HG03097 (cell line): ENCODE measurements at regions not wholly inside any gene's neighbourhood (a gene's known extent, or its start where the extent isn't known, plus 50 kb on each side); places are given as distances from the start of the nearest gene placed in this dataset.
"Not testable (repeated sequence)": the region's sequence is repeated elsewhere in the genome, so short reads cannot be mapped to it uniquely, and the experiment has no call there.

Source experiments
- ATAC-seq: cut with Tn5 transposase; IDR thresholded peaks from one replicate; pipeline ENCODE4 v1.9.1; 2021; ENCODE audit not compliant: unreplicated experiment, low FRiP score

GRCh38 chr11:109668973-109669634 is 247.1 kb downstream of the C11orf87 start:
- no peak for ATAC-seq

DNA sequence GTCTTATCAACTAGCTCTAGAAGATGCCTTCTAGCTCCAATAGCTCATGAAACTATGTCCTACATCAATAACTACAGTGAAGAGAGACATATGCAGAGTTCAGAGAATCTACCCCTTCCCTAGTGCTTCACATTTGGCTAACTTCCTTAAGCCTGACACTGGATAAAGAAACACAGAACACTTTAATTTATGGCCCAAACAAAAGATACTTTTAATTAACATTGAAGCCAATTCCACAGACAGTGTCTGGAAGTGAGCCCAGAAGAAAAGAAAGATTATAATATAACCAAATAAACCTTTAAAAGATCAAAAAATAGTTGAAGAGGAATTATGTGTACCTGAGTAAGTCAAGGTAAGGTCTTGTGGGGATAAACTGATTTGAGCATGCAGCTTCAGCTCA is 255.2 kb downstream of the C11orf87 start:
- no peak for ATAC-seq

DNA sequence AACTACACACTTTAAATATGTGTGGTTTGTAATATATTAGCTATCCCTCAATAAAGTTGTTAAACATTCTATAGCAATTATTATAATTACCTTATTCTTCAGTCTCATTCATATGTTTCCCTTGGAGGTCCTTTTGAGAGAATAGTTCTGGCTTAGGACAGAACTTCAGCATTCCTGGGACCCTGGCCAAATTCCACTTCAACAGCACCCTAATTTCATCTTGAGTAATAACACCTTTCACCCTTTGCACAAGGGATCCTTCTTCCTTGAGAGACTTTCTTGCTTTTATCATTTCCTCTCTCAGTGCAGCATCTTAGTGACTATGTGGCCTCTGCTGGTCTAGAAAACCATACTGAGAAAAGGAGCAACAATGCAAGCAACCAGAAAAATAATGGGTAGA is 255.9 kb downstream of the C11orf87 start:
- ATAC-seq: no peak

DNA sequence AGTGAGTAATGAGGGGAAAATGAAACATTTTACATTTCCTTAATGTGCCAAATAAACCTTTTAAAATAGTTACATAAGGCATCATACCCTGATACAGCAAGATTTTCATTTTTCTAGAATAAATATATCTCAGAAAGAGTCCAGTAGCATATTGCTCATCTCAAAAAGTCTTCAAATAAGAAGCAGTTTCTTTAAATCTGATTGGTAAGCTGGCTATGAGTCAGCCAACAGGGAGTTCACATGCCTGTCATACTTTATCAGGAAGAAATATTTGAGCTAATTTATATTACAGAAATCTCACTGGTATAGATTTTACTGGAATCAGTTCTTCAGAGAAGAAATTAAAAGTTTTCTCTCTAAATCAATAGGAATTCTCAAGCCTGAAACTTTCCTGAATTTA is 258.1 kb downstream of the C11orf87 start:
- no peak for ATAC-seq

- ATAC-seq: not testable (repeated sequence)
Measured at GRCh38 chr11:109682788-109683187, 260.8 kb downstream of the C11orf87 start.

DNA sequence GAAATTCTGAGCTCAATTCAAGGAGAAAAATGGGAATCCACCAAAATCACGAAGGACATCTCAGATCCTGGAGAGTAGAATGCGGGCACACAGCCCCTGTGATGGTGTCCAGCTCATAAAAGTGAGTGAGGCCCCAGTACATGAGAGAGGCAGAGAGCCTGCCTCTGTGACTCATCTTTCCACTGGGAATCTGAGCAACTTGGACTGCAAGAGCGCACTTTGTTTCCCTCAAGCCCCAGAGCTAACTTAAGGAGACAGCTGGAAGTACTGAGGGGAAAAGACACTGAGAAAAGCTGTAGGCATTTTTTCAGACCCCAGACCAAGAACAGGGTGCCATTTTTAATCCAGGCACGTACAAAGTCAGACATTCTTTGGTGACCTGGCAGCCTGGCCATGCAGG is 273.7 kb downstream of the C11orf87 start:
- no peak for ATAC-seq

DNA sequence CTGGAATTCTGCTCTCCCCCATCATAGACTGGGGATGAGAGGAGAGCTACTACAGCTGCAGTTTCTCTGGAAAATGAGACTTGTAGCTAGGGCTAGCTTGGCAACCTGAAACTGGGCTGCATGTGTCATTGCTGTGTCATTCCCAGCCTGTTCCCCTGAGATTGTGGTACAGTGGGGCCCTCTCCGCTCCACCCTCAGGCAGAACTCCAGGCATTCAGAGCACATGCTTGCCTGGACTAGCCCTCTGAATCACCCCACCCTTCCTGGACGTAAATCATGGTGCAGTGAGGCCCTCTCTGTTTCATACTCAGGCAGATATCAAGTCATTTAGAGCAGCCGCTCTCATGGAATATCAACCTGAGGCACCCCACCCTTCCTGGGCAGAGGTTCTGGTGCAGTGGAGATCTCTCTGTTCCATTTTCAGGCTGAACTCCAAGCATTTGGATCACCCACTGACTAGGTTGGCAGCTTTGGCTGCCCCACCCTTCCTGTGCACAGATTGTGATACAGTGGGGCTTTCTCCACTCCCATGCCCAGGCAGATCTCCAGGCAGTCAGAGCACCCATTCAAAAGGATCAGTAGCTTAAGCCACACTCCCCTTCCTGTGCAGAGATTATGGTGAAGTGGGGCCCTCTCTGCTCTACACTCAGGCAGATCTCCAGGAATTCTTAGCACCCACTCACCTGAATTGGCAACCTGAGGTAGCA is 274.4 kb downstream of the C11orf87 start:
- no peak for ATAC-seq

- ATAC-seq: no peak
Measured at GRCh38 chr11:109697140-109697843, 275.3 kb downstream of the C11orf87 start.

GRCh38 chr11:109698237-109698636 is 276.2 kb downstream of the C11orf87 start:
- ATAC-seq: no peak

DNA sequence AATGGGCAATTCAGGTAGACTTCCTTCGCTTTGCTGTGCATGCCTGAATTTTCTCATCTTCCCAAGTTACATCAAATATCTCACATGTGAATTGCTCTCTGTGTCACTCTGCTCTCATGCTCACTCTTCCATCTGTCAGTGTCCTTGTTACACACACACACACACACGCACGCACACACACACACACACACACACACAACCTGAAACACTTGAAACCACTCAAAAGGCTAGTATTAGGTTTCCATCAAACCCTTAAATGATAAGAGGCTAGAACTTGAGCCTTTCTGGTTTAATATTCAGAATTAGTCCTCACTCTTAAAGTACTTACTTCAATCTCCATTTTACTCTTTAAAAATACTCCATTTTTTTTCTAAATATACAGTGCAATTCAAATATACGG is 282.4 kb downstream of the C11orf87 start:
- no peak for ATAC-seq

- no peak for ATAC-seq
Measured at GRCh38 chr11:109706945-109707344, 285.0 kb downstream of the C11orf87 start.

DNA sequence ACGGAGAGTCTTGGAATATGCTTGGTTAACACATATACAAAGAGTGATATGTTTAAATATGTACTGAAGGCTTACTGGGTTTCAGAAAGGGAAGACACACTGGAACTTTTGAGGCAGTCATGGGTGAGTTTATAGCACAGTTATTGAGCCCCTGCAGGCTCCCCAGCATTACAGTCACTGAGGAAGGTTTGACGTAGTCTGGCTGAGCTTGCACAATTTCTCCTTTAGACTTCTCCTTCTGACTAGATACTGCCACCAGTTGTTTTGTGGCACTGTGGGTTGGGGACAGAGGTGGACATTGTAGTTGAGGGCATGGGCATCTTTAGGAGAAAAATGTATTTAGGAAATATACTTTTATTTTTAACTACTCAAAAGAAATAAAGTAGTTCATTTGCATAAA is 285.4 kb downstream of the C11orf87 start:
- no peak for ATAC-seq

GRCh38 chr11:109708184-109708583 is 286.2 kb downstream of the C11orf87 start:
- no peak for ATAC-seq

DNA sequence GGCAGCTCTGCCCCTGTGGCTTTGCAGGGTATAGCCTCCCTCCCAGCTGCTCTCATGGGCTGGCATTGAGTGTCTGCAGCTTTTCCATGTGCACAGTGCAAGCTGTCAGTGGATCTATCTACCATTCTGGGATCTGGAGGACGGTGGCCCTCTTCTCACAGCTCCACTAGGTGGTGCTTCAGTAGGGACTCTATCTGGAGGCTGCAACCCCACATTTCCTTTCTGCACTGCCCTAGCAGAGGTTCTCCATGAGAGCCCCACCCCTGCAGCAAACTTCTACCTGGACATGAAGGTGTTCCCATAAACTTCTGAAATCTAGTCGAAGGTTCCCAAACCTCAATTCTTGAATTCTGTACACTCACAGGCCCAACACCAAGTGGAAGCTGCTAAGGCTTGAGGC is 292.5 kb downstream of the C11orf87 start:
- ATAC-seq: not testable (repeated sequence)

DNA sequence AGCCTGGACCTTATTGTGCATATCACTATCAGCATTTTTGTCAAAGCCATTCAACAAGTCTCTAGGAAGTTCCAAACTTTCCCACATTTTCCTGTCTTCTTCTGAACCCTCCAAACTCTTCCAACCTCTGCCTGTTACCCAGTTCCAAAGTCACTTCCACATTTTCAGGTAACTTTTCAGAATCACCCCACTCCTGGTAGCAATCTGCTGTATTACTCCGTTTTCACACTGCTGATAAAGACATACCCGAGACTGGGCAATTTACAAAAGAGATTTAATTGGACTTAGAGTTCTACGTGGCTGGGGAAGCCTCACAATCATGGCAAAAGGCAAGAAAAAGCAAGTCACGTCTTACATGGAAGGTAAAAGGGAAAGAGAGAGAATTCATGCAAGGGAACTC is 293.4 kb downstream of the C11orf87 start:
- ATAC-seq: not testable (repeated sequence)

DNA sequence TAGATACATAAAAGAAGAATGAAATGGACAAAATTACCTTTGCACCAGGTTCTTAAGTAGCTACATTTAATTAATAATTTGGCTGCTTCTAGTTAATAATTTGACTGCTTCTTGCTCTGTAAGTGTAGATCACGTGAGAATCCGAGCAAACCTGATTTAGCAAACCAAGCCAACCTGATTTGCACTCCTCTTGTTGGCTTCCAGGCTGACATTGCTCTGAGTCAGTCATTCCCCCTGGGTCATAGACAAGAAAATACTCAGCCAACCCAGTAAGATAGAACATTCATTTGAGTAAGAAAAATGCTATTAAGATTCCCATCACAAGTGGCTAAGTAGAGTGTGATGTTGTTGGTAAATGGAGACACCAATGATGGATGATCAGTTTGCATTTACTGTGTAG is 304.1 kb downstream of the C11orf87 start:
- ATAC-seq: no peak

- ATAC-seq: no peak
Measured at GRCh38 chr11:109728056-109728455, 306.1 kb downstream of the C11orf87 start.

DNA sequence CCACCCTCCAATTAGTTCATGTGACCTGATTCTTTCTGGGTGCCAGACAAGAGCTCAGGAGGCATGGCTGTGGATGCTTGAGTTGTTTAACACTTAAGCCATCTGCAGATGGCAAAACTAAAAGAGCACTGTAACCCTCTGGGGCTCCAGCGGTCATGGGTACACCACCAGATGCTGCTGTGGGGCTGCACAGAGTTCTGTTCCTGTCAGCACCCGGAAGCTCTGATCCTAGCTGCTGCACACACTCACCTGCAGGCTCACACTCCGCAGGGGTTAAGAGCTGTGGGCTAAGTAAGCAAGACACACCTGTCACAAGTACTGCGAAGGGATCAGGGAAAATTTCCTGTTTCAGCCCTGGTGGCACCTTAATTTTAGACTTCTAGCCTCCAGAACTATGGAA is 307.8 kb downstream of the C11orf87 start:
- ATAC-seq: no peak

DNA sequence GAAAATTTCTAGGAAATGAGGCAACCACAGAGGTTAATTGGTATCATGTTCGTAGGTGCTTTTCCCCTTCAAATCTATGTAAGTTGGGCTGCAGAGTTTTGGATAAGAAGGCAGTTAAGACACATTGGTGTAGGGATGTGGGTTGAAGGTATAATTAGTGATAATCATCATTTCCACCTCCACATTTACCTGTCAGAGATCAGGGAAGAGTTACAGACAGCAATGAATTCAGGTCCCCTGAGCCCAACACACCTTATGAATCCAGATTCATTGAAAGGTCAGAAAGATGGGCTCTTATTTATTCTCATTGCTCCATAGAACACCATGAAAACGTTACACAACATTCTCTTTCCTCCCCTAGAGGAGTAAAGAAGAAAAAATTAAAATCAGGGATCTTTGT is 308.7 kb downstream of the C11orf87 start:
- ATAC-seq: no peak

DNA sequence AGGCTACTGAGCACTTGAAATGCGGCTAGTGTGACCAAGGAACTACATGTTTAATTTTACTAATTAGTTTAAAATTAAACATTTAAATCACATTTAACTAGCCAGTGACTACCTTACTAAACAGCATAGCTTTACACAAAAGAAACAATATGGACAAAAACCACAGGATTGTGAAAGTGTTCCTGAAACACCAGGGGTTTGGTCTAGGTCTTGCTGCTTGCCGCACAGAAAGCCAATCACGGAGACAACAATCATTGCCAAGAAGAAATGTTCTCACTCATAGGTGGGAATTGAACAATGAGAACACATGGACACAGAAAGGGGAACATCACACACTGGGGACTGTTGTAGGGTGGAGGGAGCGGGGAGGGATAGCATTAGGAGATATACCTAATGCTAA is 309.5 kb downstream of the C11orf87 start:
- no peak for ATAC-seq

- no peak for ATAC-seq
Measured at GRCh38 chr11:109733245-109733644, 311.3 kb downstream of the C11orf87 start.

GRCh38 chr11:109734566-109734965 is 312.6 kb downstream of the C11orf87 start:
- no peak for ATAC-seq
